CMK (cell line): ENCODE measurements at regions not wholly inside any gene's neighbourhood (a gene's known extent, or its start where the extent isn't known, plus 50 kb on each side); places are given as distances from the start of the nearest gene placed in this dataset.

Source experiments
- DNase-seq: peaks from one replicate; pipeline ENCODE4 v3.0.0-alpha.2; 2010; ENCODE audit warnings: low read depth

DNA sequence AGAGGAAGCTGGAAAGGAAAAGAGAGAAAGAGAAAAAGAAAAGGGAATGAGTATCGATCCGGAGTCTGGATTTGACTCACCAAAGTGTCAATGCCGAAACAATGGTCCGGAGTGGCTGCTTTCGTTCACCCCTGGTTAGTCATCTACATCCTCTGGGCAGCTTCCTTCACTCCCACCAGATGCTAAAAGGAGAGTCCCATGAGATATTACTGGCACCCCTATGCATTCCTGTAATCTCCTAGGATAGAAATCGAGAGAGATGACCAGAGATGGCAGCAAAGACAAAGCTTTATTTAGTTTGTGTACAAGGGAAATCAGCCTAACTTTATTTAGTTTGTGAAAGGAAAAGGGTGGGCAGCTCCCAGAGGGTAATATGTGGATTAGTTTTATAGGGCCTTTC lies 622.2 kb downstream of the ZPLD1 start:
- DNase-seq, result no peak

DNA sequence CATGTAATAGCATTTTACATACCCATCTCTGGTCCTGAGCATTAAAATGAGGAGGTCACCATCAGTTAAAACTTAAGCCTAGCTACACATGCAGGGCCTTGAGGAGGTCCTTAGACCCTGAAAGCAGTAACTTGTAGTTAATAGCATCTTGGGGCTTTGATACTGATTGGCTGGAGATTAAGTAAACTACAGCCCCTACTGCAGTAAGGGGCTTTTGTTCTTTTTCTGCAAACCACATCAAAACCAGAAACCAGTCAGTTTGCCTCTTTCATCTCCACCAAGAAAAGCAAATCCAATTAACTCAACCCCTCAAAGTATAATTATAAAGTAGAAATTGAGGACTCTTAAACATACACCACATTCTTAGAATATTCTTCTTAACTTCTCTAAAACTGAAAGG lies 622.7 kb downstream of the ZPLD1 start:
- DNase-seq, result no peak

DNA sequence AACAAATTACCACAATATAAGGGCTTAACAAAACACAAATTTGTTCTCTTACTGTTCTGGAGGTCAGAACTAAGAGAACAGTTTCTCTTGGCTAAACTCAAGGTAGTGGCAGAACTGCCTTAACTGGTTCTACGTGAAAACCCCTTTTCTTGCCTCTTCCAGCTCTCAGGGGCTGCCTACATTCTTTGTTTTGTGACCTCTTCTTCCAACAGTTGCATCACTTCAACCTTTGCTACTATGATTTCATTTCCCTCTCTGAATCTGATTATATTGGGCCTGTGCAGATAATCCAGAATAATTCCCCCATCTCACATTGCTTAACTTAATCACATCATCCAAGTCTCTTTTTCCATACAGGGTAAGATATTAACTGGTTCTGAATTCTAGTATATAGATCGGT lies 624.6 kb downstream of the ZPLD1 start:
- DNase-seq, result no peak

DNA sequence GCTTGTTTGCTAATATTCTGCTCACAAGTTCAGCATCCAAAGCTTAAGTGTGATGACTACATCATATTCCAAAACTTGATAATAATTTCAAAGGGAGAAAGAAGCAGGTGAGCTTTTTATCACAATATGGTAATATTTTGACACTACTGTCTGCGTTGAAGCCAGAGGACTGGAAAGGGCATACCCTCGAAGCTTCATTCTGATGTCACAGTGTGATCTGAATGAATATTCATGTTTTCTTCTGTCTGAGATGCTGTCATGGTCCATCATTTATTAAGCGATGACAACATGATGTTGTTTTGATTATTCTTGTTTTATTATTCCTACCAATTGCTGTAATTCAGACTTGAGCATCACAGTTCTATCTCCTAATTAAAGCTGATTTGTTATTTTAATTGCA lies 625.4 kb downstream of the ZPLD1 start:
- DNase-seq, result no peak

DNA sequence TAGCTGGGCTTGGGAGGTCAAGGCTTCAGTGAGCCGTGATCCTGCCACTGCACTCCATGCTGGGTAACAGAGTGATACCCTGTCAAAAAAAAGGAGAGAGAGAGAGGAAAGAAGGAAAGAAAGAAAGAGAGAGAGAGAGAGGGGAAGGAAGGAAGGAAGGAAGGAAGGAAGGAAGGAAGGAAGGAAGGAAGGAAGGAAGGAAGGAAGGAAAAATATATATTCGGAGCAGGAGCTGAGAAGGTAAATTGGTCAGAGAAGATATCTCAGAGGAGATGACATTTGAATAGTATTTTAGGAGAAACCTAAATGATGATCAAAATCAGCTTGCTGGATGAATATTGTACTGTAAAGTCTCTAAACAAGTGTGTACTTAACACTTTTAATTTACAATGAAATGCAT lies 633.1 kb downstream of the ZPLD1 start:
- DNase-seq, result no peak

DNA sequence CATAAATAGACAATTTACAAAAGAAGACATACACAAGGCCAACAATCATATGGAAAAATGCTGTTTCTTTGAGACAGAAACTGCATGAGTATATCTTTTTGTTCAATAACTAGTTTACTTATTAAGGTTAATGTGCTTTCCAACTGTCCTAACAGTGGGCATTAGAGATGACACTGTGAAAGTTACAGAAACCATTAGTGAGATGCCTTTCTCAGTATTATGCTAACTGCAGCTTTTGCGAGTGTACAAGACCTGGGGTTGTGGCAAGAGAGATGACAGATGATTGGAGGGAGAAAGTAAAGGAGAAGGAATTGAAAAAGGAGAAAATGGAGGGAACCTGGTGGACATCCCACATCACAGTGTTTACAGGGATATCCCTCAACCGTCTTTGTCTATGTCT lies 640.5 kb downstream of the ZPLD1 start:
- DNase-seq, result no peak

DNA sequence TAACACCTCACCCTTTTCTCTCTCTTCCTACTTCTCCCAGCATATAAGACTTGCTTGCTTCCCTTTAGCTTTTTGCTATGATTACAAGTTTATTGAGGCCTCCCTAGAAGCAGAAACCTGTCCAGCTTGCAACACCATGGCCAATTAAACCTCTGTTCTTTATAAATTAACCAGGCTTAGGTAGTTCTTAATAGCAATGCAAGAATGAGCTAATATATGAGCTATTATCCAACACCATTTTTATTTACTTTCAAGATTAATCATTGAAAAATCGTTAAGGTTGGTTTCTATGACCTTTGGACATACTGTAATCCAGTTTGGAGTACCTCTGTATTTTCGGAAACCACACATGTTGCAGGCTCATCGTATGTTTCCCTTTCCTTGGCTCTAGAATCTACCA lies 643.1 kb downstream of the ZPLD1 start:
- DNase-seq, result no peak

DNA sequence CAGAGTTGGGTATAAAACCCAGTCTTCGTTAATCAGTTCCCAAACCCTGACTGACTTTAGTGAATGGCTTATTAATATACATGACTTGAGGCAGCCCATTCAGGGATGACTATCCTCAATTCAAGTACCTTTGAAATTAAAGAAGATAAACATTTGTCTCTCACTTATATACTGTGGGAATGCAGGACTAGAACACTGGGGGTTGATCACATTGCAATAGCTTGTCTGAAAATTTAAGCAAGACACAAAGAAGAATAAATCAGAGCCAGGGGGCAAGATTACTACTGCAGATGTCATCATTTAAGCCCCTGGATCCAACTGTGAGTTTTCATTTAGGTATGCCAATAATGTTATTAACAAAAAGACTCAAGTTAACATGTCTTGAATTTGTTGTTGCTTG lies 647.7 kb downstream of the ZPLD1 start:
- no peak for DNase-seq

DNA sequence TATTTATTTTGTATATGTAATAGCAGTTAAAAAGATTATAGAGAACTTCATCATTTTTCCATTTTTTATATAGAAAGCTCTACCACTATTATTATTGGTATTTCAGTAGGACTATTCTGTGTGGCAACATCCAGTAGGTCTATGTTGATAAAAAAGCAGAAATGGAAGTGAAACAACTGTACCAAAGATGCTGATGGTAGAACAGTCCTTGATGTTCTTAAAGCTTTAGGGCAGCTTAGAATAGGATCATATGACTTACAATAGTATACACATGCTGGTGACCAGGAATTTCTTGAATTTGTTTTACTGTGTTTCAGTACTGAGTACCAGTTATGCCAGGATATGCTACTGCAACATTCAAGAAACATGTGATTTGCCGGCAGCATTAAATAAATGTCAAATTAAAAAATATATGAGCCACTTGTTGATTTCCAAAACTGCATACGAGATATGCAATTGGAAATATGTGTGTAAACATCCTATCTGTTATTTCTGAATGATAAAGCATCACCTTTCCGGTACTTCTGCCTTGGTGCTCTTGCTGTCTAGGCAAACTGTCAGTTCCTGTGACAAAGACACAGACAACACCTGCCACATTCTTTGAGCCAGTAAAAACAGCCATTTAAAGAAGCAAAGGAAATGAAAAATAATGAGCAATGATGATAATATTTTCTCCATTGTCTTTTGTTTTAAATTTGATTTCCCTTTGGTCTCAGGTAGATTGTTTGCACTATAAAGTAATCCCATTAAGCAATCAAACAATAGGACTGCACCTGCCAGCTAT lies 649.2 kb downstream of the ZPLD1 start:
- no peak for DNase-seq

DNA sequence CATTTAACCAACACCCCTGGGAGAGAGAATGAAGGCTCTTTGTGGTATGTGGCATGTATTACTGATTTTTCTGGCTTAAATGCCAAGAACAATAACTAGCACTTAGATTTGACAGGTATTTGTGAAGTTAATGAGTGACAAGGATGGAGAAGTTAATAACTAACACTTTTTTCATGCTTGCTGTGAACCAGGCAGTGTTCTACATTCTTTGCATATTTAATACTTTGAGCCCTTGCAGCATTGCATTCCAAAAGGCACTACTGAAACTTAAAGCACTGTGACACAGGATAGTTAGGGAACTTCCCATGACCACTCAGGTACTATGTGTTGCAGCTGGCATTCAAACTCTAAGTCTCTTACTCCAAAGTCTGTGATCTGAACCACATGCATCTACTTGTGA lies 650.6 kb downstream of the ZPLD1 start:
- DNase-seq, result no peak

DNA sequence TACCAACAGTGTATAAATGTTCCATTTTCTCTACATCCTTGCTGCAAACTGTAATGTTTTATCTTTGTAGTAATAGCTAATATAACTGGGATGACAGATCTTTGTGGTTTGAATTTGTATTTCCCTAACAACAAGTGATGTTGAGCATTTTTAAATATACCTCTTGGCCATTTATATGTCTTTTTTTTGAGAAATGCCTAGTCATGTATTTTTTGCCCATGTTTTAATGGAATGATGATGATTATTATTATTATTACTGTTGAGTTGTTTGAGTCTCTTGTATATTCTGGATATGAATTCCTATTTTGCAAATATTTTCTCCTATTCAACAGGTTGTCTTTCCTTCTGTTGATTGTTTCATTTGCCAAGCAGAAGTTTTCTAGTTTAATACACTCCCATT lies 654.9 kb downstream of the ZPLD1 start:
- DNase-seq, result no peak

DNA sequence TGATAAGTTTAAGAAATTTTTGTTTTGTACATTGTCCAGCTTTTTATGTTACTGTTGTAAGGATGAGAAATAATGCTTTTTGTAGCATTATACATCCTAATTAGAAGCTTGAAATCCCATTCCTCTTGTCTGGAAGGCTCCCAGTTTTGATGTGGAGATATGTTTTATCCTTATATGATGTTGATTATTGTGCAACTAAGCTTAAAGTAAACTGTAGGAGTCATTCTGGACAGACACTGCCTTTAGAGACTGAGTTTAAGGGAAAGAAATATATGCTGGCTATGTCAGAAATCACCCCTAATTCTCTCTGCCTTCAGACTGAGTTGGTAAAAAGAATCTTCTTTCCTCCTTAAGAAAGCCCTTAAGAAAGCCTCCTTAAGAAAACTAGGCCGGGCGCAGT lies 670.4 kb downstream of the ZPLD1 start:
- DNase-seq, result no peak

DNA sequence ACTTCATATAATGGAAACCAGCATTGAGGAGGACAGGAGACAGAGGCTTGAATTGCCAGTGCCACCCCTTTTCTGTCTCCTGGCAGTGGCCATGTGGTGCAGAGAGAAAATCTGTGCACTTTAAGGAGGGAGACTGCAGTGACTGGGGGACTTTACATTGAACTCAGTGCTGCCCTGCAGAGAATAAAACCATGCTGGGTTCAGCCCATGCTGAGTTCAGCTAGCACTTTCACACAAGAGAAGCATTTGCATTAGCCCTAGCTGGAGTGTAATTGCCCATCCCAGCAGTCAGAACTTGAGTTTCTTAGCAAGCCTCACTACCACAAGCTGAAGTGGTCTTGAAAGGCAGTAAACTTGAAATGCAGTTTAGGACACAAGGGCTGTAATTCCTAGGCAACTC lies 677.5 kb downstream of the ZPLD1 start:
- DNase-seq, result no peak

DNA sequence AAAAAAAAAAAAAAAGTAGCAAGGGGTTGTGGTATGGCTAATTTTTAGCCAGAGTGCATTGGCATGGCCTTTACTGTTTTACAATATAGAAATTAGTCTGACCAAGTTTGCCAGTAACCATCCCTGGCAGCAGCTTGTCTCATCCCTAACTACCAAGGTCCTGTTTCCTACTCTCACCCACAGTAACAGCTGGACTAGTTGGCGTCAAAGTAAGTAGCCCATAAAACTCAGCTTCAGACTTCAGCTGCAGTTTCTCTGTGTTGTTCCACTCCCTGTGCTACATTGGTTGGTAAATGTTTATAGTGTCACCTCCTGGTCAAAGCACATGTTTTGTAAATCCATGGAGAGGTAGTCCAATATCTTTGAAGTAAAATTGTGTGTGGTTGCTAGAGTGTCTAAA lies 691.3 kb downstream of the ZPLD1 start:
- no peak for DNase-seq

DNA sequence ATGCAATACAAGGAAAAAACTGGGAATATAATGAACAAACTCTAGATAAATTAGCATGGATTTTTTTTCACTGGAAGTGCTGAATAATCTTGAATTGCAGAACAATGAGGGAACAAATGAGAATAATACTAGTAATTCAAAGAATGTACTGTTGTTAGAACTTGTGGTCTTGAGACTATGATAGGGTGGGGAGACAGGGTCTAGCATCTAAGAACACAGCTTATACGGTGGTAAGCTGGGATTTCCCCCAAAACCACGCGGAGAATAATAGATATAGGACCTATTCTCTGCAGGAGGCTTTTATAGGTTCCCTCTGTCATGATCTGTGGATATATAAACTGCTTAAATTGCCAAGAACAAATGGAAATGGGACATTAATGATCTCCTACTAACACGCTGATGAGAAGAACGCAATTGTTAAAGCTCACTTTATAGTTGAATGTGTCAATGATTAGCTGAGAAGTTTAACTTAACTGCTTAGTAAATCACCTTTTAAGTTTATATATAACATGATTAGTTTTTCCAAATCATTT lies 692.3 kb downstream of the ZPLD1 start:
- DNase-seq, result no peak

DNA sequence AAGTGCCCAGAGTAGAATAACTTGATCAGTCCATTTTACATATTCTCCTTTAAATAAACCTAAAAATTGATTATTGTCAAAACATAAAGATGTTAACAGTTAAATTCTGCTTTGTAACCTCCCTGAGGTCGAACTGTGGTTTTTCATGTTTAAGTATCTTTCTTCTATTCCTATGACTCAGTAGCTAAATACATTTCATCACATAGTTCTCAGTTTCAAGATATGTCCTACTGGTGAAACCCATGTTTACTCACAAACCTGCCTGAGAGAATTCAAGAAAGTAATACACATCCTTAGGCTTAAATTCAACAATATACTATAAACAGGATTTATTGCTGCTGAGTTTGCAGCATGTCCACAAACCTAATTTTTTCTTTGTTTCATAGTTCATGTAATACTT lies 692.9 kb downstream of the ZPLD1 start:
- no peak for DNase-seq

DNA sequence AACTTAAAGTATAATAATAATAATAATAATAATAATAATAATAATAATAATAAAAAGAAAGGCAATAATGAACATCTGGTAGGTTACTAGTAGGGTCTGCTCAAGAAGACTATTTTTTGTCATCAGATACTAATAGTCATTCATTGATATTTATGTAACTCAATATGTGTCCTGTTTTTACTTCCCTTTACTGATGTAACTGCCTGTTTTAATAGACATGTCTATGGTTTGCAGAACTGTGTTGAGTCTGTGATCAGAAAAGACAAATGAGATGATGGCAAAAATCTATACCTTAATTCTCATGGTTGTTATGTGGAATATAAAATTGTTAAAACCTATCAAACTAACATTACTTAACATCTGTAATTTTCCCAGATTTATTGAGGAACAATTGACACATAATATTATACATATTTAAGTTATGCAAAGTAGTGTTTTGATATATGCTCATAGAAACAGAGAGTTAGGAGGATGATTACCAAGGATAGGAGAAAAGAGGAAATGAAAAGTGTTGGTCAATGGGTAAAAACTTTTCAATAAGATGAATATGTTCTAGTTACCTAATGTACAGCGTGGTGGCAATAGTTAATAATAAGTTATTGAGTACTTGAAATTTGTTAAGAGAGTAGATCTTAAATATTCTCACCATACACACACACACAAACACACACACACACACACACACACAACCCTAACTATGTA lies 699.4 kb downstream of the ZPLD1 start:
- no peak for DNase-seq

DNA sequence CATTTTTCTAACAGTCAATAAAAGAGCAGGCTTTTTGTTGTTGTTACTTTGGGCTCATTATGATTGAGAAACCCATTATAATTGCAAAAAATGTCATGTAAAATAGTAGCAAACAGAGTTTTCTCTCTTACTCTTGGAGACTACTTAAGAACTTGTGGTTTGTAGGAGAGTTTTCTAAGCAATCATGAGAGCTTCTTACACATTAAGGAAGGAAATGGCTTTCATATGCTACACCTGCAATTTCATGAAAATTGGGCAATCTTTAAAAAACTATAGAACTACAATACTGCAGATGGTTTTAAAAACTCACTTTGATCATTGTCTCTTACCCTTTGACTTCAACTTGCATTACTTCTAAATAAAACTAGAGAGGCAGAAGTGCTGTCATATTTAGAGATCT lies 701.8 kb downstream of the ZPLD1 start:
- DNase-seq, result no peak

DNA sequence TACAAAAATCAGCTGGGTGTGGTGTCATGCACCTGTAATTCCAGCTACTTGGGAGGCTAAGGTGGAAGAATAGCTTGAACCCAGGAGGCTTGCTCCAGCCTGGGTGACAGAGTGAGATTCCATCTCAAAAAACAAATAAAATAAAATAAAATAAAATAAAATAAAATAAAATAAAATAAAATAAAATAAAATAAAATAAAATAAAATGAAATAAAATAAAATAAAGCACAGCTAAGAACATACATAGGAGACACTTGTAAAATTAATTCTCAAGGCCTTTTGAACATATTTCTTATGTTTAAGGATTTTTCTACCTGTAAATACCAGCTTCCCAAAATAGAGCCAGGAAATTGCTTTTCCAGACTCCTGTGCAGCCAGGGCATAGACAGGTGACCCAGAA lies 703.0 kb downstream of the ZPLD1 start:
- DNase-seq, result no peak

DNA sequence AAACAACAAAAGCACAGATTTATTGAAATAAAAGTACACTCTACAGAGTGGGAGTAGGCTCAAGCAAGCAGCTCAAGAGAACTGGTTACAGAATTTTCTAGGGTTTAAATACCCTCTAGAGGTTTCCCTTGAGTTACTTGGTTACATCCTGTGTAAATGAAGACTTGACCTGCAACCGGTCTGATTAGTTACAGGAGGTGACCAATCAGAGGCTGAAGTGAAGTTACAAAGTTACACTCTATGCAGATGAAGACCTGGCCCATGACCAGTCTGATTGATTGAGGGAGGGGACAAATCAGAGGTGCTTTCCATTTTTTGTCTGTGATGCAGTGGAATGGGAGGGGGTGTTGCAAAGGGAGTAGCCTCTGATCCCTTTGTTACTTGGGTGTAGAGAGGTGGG lies 723.4 kb downstream of the ZPLD1 start:
- no peak for DNase-seq

DNA sequence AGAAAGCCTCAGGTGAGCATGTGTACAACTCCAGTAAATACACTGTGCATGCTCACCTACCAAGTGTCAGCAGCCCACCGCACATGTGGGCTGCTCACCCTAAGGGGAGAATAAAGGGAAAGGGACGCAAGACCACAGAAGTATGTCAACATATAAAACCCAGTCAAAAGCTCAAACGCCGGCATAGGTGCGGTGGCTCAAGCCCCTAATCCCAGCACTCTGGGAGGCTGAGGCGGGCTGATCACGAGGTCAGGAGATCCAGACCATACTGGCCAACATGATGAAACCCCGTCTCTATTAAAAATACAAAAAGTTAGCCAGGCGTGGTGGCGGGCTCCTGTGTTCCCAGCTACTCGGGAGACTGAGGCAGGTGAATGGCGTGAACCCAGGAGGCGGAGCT lies 732.1 kb downstream of the ZPLD1 start:
- no peak for DNase-seq

DNA sequence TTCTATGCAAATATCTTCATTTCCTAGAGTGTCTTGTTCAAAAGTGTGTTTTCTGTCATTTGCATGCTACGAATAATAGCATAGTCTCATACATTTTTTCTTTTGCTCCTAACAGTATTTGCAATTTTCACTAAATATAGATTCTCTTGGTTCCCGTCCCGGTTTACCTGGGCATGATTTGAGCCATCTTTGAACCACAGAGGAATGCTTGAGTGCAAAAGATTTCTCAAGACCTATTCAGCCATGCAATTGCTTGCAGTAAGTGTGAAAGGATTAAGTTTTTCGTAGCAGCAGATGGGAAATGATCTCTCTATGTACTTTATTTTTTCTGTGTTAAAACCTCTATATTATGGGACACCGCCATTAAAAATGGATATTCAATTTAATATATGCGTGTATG lies 733.0 kb downstream of the ZPLD1 start:
- DNase-seq, result no peak

DNA sequence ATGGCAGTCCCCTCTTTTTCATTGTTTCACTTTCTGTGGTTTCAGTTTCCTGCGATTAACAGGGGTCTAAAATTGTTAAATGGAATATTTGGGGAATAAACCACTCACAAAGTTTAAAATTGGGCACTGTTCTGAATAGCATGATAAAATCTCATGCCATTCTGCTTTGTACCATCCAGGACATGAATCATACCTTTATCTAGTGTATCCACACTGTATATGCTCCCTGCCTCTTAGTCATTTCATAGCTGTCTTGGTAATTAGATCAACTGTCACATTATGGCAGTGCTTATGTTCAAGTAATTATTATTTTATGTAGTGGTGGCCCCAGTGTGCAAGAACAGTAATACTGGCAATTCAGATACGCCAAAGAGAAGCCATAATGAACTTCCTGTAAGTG lies 734.5 kb downstream of the ZPLD1 start:
- DNase-seq, result no peak

DNA sequence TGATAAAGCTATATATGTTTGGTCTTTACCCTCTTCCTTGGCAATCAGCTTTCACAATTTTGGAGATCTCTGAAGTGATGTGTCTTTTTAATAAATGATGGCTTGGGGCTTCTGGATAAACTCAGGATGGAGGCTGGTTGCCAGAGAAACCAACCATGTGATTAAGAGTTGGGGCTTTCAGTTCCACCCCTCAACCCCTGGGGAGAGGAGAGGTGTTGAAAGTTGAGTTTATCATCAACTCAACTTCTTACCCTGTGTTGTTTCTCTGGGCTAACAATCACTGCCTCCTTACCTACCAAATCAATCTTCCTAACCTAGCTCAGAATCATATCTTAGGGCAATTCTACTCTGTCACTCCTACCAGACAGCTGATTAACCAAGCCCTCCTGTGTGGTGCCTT lies 735.8 kb downstream of the ZPLD1 start:
- no peak for DNase-seq
